ENCODE measurements at regions not wholly inside any gene's neighbourhood (a gene's known extent, or its start where the extent isn't known, plus 50 kb on each side); places are given as distances from the start of the nearest gene placed in this dataset.
"Not testable (repeated sequence)": the region's sequence is repeated elsewhere in the genome, so short reads cannot be mapped to it uniquely, and the experiment has no call there.

GRCh38 chr9:78428640-78429039 is 131.7 kb downstream of the PSAT1 start:
- Mint-ChIP-seq H3K4me1 (no peaks in the 10 kb centered on the region), H3K27ac (ENCODE audit: unreplicated experiment) (no peak overlapping the region)

GRCh38 chr9:78430387-78430786 is 133.5 kb downstream of the PSAT1 start:
- peaks cover 6% of the 10 kb centered on the region for H3K36me3 Mint-ChIP-seq (ENCODE audit: low read depth)
- DNase-seq (ENCODE audit: low read depth, low spot score): no peak
- TF ChIP-seq CTCF (conservative IDR thresholded peaks at IDR 0.05): no peak
- no peaks in the 10 kb centered on the region for H3K27me3 Mint-ChIP-seq (ENCODE audit: low read depth)
- no peaks in the 10 kb centered on the region for H3K4me1 Mint-ChIP-seq
- no peak overlapping the region for H3K4me3 Mint-ChIP-seq
- H3K27ac Mint-ChIP-seq (ENCODE audit: unreplicated experiment): no peak overlapping the region
- H3K9me3 Mint-ChIP-seq: peaks cover 18% of the 10 kb centered on the region

More at GRCh38 chr9:78428640-78429039, 131.7 kb downstream of the PSAT1 start:
- H3K9me3 Mint-ChIP-seq: peaks cover 18% of the 10 kb centered on the region
- no peaks in the 10 kb centered on the region for H3K27me3 Mint-ChIP-seq (ENCODE audit: low read depth)
- no peak for TF ChIP-seq CTCF (conservative IDR thresholded peaks at IDR 0.05)
- no peak for DNase-seq (ENCODE audit: low read depth, low spot score)
- H3K36me3 Mint-ChIP-seq (ENCODE audit: low read depth): peaks cover 6% of the 10 kb centered on the region
- H3K4me3 Mint-ChIP-seq: no peak overlapping the region

GRCh38 chr9:78431039-78431438 is 134.1 kb downstream of the PSAT1 start:
- peaks cover 18% of the 10 kb centered on the region for H3K9me3 Mint-ChIP-seq
- H3K4me3 Mint-ChIP-seq; H3K36me3 Mint-ChIP-seq (ENCODE audit: low read depth); H3K4me1 Mint-ChIP-seq; H3K27ac Mint-ChIP-seq (ENCODE audit: unreplicated experiment); DNase-seq (ENCODE audit: low read depth, low spot score); H3K27me3 Mint-ChIP-seq (ENCODE audit: low read depth): not testable (repeated sequence)

- H3K9me3 Mint-ChIP-seq: no peaks in the 10 kb centered on the region
- H3K27ac Mint-ChIP-seq (ENCODE audit: unreplicated experiment): no peak overlapping the region
- H3K4me3 Mint-ChIP-seq: no peak overlapping the region
- peaks cover 46% of the 10 kb centered on the region for H3K4me1 Mint-ChIP-seq
- TF ChIP-seq CTCF (conservative IDR thresholded peaks at IDR 0.05): no peak
- H3K27me3 Mint-ChIP-seq (ENCODE audit: low read depth): peaks cover 10% of the 10 kb centered on the region
- peaks cover 1% of the 10 kb centered on the region for H3K36me3 Mint-ChIP-seq (ENCODE audit: low read depth)
- no peak for DNase-seq (ENCODE audit: low read depth, low spot score)
Measured at GRCh38 chr9:78436873-78437272, 139.9 kb downstream of the PSAT1 start.

- Mint-ChIP-seq H3K4me3 (no peak overlapping the region), H3K9me3 (no peaks in the 10 kb centered on the region), H3K27ac (ENCODE audit: unreplicated experiment) (no peak overlapping the region)
Measured at GRCh38 chr9:78437296-78437695, 140.4 kb downstream of the PSAT1 start.

GRCh38 chr9:78437806-78438205 is 140.9 kb downstream of the PSAT1 start:
- Mint-ChIP-seq H3K27ac (ENCODE audit: unreplicated experiment) (no peak overlapping the region), H3K36me3 (ENCODE audit: low read depth) (no peaks in the 10 kb centered on the region), H3K4me1 (peaks cover 46% of the 10 kb centered on the region), H3K27me3 (ENCODE audit: low read depth) (peaks cover 10% of the 10 kb centered on the region), H3K9me3 (no peaks in the 10 kb centered on the region), H3K4me3 (no peak overlapping the region)
- TF ChIP-seq CTCF (conservative IDR thresholded peaks at IDR 0.05): no peak
- DNase-seq (ENCODE audit: low read depth, low spot score): no peak

More at GRCh38 chr9:78437296-78437695, 140.4 kb downstream of the PSAT1 start:
- no peak for DNase-seq (ENCODE audit: low read depth, low spot score)
- H3K27me3 Mint-ChIP-seq (ENCODE audit: low read depth): peaks cover 10% of the 10 kb centered on the region
- no peak for TF ChIP-seq CTCF (conservative IDR thresholded peaks at IDR 0.05)
- no peaks in the 10 kb centered on the region for H3K36me3 Mint-ChIP-seq (ENCODE audit: low read depth)
- peaks cover 46% of the 10 kb centered on the region for H3K4me1 Mint-ChIP-seq

Data from neural crest cell (in vitro differentiated cells).